Thyroid gland (tissue), 4 donors: ENCODE measurements at regions not wholly inside any gene's neighbourhood (a gene's known extent, or its start where the extent isn't known, plus 50 kb on each side); places are given as distances from the start of the nearest gene placed in this dataset.

Source experiments
- DNase-seq, 2 donors: peaks; one replicate each; pipeline ENCODE4 v3.0.0-alpha.2; 2019
- H3K27ac ChIP-seq, 3 donors: fragments of 200-600 bp; sonication (generic); 1 replicate in 2 of 3; 2 replicates in 1 of 3; pipeline ENCODE4 v1.5.1; 2016 to 2019; ENCODE audit warnings: mild to moderate bottlenecking in 1 of 3, moderate library complexity in 1 of 3
- H3K27me3 ChIP-seq: fragments of 200-600 bp; sonication (generic); one replicate; pipeline ENCODE4 v1.5.1; 2019
- H3K36me3 ChIP-seq, 2 donors: fragments of 200-600 bp; sonication (generic); one replicate each; pipeline ENCODE4 v1.5.1; 2016 to 2019
- H3K4me1 ChIP-seq, 2 donors: fragments of 200-600 bp; sonication (generic); one replicate each; pipeline ENCODE4 v1.5.1; 2017 to 2019
- H3K4me3 ChIP-seq, 3 donors: fragments of 200-600 bp; sonication (generic); replicated peaks in 1 of 3; 1 replicate in 2 of 3; 2 replicates in 1 of 3; pipeline ENCODE4 v1.5.1; 2016; ENCODE audit warnings: mild to moderate bottlenecking in 1 of 3
- H3K9me3 ChIP-seq: fragments of 200-600 bp; sonication (generic); one replicate; pipeline ENCODE4 v1.5.1; 2017
- POLR2A ChIP-seq, 2 donors: fragments of 450-650 bp; IDR thresholded peaks; one replicate each; pipeline ENCODE4 v1.6.1; 2017; ENCODE audit warnings: antibody characterized with exemption in 2 of 2, mild to moderate bottlenecking in 2 of 2, moderate library complexity in 1 of 2
- WGBS, 2 donors: methylation state at CpG; one replicate each; pipeline ENCODE4 v1.1.5; 2017; 5-methylcytosine and 5-hydroxymethylcytosine counted together
- intact Hi-C: fragments of 100-400 bp; cut with DNase I; formaldehyde crosslinking; loops from one replicate; pipeline ENCODE4 v1.15.1; 2023
- TF ChIP-seq, protein P1 (sequence below), 6 experiments: fragments of 200-600 bp in 3 of 6; fragments of 450-650 bp in 3 of 6; sonication (generic) in 3 of 6; IDR thresholded peaks; one replicate each; pipeline ENCODE4 v1.5.1; 2016 to 2019; ENCODE audit warnings: antibody characterized with exemption in 6 of 6, mild to moderate bottlenecking in 2 of 6, inconsistent platforms in 1 of 6, moderate library complexity in 1 of 6

DNA sequence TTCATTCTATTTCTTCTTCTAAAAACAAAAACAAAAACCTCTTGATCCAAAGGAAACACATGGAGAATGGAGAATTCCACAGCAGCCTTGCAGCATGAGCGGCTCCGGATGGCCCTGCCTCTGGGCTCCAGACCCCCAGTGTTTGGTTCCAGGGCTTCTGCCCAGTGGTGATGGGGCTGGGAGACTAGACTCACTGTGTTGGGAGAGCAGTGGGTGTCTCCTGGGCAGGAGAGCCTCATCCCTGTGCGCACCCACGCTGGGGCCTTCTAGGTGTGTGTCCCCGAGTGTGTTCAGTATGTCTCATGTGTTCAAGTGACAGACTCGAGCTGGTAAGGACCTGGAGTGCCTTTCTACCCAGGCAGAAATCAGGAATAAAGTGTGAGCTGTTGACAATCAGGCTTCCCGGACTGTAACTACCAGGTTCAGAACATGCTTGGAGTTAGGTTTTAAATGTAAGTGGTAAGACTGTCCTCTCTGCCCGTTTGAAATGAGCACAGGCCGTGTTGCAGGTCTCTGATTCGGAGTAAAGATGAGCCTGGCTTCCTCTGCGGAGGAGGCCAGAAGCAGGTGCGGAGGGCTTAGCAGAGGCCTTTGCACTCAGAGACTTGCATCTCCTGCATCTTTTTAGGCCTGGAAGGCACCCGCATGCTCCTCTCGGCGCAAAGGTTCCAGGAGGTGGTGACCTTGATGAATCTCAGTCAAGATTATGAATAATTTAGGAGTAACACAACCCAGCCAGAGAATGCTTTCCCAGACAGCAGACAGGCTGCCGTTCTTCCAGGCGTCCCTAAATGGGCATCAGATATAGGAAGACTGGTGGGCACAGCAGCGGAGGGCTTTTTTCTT lies 253.6 kb downstream of the CDH26 start:
- Histone ChIP-seq H3K27me3 (no peaks in the 10 kb centered on the region), H3K27ac (no peak overlapping the region), H3K4me3 (no peak overlapping the region), H3K9me3 (no peaks in the 10 kb centered on the region), H3K4me1 (peaks cover 0 to 11% of the 10 kb centered on the region in 2 donors), H3K36me3 (no peaks in the 10 kb centered on the region)
- 88 to 92% methylated on average over 14 to 18 of the region's 18 CpGs for WGBS, 2 donors
- DNase-seq: no peak
- intact Hi-C loops: loop anchor here (10.0 kb wide), 1 partner anchor 1013 kb away; no protein-coding TSS in a partner anchor
- TF ChIP-seq, protein P1, sequence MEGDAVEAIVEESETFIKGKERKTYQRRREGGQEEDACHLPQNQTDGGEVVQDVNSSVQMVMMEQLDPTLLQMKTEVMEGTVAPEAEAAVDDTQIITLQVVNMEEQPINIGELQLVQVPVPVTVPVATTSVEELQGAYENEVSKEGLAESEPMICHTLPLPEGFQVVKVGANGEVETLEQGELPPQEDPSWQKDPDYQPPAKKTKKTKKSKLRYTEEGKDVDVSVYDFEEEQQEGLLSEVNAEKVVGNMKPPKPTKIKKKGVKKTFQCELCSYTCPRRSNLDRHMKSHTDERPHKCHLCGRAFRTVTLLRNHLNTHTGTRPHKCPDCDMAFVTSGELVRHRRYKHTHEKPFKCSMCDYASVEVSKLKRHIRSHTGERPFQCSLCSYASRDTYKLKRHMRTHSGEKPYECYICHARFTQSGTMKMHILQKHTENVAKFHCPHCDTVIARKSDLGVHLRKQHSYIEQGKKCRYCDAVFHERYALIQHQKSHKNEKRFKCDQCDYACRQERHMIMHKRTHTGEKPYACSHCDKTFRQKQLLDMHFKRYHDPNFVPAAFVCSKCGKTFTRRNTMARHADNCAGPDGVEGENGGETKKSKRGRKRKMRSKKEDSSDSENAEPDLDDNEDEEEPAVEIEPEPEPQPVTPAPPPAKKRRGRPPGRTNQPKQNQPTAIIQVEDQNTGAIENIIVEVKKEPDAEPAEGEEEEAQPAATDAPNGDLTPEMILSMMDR (IDR thresholded peaks at IDR 0.05): no peak
- no peak for TF ChIP-seq POLR2A (IDR thresholded peaks at IDR 0.05)

GRCh38 chr20:60212695-60213094 lies 254.5 kb downstream of the CDH26 start:
- intact Hi-C loops: loop anchor here (10.0 kb wide), 1 partner anchor 1012 kb away; no protein-coding TSS in a partner anchor
- 86 to 93% methylated on average over 3 of the region's 3 CpGs for WGBS, 2 donors
- Histone ChIP-seq H3K27me3 (no peaks in the 10 kb centered on the region), H3K4me3 (no peak overlapping the region), H3K4me1 (peaks cover 0 to 11% of the 10 kb centered on the region in 2 donors), H3K9me3 (no peaks in the 10 kb centered on the region), H3K36me3 (no peaks in the 10 kb centered on the region), H3K27ac (no peak overlapping the region)
- DNase-seq: no peak
- no peak for TF ChIP-seq POLR2A (IDR thresholded peaks at IDR 0.05)
- TF ChIP-seq, protein P1 (IDR thresholded peaks at IDR 0.05): no peak

DNA sequence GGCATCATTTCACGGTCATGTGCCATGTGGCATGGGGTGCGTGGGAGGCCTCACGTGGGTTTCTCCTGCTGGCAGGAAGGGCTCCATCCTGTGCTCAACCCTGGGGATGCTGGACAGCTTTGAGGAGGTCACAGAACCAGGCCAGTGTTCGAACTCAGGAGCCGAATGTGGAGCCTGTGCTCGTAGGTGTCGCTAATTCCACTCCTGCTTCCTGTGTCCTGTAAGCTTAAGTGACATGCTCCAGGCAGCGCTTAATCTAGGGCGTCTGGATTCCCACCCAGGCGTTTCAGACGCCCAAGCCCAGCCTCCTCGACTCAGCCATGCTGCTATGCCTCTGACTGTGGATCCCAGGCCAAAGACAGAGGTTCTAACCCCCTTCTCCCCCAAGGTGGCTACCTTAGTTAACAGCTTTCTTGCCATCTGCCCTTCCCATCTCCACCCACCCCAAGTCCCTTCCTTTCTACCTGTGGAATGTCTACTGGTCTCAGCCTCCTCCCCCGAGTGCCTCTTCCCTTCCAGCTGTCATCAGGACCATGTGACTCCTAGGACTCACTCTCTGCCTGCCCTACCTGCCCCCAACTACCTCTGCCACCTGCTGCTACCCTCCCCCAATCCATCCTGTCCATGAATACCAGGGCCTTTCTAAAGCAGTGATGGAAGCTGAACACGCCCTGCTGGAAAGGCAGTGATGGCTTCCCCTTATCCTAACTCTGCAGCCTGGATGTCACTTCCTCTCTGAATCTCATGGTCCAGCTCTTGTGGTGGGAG lies 255.1 kb downstream of the CDH26 start:
- WGBS, 2 donors: 92 to 94% methylated on average over 13 to 14 of the region's 14 CpGs
- Histone ChIP-seq H3K27ac (no peak overlapping the region), H3K27me3 (no peaks in the 10 kb centered on the region), H3K4me1 (peaks cover 0 to 11% of the 10 kb centered on the region in 2 donors), H3K36me3 (no peaks in the 10 kb centered on the region), H3K9me3 (no peaks in the 10 kb centered on the region), H3K4me3 (no peak overlapping the region)
- TF ChIP-seq, protein P1 (IDR thresholded peaks at IDR 0.05): no peak
- no peak for TF ChIP-seq POLR2A (IDR thresholded peaks at IDR 0.05)
- no peak for DNase-seq
- intact Hi-C loops: loop anchor here (10.0 kb wide), 1 partner anchor 1011 kb away; no protein-coding TSS in a partner anchor

GRCh38 chr20:60214901-60215815 lies 256.9 kb downstream of the CDH26 start:
- Histone ChIP-seq H3K9me3 (no peaks in the 10 kb centered on the region), H3K4me1 (peaks cover 0 to 11% of the 10 kb centered on the region in 2 donors), H3K4me3 (no peak overlapping the region), H3K27me3 (no peaks in the 10 kb centered on the region), H3K27ac (no peak overlapping the region), H3K36me3 (no peaks in the 10 kb centered on the region)
- WGBS, 2 donors: 81 to 86% methylated on average over 14 to 17 of the region's 17 CpGs
- no peak for DNase-seq
- intact Hi-C loops: loop anchor here (10.0 kb wide), 1 partner anchor 1010 kb away; no protein-coding TSS in a partner anchor
- TF ChIP-seq POLR2A (IDR thresholded peaks at IDR 0.05): no peak
- TF ChIP-seq, protein P1 (IDR thresholded peaks at IDR 0.05): no peak
